DND-41 (cell line): ENCODE measurements at regions not wholly inside any gene's neighbourhood (a gene's known extent, or its start where the extent isn't known, plus 50 kb on each side); places are given as distances from the start of the nearest gene placed in this dataset.

Source experiments
- EZH2 ChIP-seq: IDR thresholded peaks from 3 replicates; pipeline ENCODE4 v1.6.1; 2012; ENCODE audit warnings: borderline replicate concordance, low read depth, mild to moderate bottlenecking, moderate library complexity, low read length, inconsistent platforms; ENCODE audit not compliant: severe bottlenecking
- TF ChIP-seq, protein P1 (sequence below): IDR thresholded peaks from 2 replicates; pipeline ENCODE4 v1.5.1; 2012; ENCODE audit warnings: borderline replicate concordance, low read length, moderate library complexity, mild to moderate bottlenecking; ENCODE audit not compliant: poor library complexity, severe bottlenecking; ENCODE audit errors: extremely low read depth

- no peak for TF ChIP-seq EZH2
- TF ChIP-seq, protein P1, sequence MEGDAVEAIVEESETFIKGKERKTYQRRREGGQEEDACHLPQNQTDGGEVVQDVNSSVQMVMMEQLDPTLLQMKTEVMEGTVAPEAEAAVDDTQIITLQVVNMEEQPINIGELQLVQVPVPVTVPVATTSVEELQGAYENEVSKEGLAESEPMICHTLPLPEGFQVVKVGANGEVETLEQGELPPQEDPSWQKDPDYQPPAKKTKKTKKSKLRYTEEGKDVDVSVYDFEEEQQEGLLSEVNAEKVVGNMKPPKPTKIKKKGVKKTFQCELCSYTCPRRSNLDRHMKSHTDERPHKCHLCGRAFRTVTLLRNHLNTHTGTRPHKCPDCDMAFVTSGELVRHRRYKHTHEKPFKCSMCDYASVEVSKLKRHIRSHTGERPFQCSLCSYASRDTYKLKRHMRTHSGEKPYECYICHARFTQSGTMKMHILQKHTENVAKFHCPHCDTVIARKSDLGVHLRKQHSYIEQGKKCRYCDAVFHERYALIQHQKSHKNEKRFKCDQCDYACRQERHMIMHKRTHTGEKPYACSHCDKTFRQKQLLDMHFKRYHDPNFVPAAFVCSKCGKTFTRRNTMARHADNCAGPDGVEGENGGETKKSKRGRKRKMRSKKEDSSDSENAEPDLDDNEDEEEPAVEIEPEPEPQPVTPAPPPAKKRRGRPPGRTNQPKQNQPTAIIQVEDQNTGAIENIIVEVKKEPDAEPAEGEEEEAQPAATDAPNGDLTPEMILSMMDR = no peak
These were observed 55.7 kb upstream of the OR5AN1 start for GRCh38 chr11:59302991-59303390.
